ENCODE measurements at regions not wholly inside any gene's neighbourhood (a gene's known extent, or its start where the extent isn't known, plus 50 kb on each side); places are given as distances from the start of the nearest gene placed in this dataset.

DNA sequence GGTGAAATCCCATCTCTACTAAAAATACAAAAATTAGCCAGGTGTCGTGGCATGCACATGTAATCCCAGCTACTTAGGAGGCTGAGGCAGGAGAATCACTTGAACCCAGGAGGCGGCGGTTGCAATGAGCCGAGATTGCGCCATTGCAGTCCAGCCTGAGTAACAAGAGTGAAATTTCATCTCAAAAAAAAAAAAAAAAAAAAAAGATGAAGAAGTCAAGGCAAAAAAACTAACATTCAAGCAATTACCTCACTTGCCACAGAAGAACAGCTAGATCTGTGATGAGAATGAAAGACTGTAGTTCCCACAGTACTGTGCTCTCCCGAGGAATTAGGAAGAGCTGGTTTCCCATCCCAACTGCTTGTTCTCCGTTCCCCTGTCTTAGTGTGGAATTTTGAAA, 144.7 kb upstream of the ECI2 start:
- no peak for DNase-seq (ENCODE audit: low read depth, low spot score)
- ChIA-PET POLR2A (no interaction called here), CTCF (interaction anchor here (1.6 to 2.4 kb wide), 3 partner anchors 10 to 70 kb away, joined by 4 to 13 read pairs (median 7); no protein-coding TSS in a partner anchor)

DNA sequence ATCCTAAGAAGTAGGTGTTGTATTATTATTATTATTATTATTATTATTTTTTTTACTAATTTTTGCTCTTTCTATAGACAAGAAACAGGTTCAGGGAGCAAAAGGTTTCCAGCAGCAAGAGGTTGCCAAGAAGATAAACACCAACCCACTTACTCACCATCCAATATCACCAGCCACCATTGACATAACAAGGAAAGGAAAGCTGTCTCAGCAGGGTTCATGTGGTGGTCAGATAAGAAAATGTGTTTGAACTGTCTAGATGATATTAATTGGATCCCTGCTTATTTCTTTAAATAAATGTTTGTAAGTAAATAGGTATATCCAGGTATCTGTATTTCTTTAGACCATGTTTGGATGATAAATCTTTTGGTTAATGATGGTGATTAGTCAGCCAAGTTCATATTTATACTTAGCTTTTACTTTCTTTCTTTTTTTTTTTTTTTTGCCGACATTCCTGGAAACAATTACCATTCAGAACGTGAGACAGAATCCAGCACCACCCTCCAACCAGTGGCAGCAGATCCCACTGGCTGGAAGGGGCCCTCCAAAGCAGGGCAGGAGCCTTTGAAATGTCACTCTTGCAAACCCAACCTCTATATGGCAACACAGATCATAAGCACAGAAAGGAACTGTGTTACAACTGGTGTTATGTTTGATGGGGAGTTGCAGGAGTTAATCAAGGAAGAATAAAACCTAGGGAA, 139.2 kb upstream of the ECI2 start:
- CTCF ChIA-PET = no interaction called here
- no peak overlapping the region for H3K4me3 ChIP-seq (ENCODE audit: low read depth, low read length)
- TF ChIP-seq, protein P1, sequence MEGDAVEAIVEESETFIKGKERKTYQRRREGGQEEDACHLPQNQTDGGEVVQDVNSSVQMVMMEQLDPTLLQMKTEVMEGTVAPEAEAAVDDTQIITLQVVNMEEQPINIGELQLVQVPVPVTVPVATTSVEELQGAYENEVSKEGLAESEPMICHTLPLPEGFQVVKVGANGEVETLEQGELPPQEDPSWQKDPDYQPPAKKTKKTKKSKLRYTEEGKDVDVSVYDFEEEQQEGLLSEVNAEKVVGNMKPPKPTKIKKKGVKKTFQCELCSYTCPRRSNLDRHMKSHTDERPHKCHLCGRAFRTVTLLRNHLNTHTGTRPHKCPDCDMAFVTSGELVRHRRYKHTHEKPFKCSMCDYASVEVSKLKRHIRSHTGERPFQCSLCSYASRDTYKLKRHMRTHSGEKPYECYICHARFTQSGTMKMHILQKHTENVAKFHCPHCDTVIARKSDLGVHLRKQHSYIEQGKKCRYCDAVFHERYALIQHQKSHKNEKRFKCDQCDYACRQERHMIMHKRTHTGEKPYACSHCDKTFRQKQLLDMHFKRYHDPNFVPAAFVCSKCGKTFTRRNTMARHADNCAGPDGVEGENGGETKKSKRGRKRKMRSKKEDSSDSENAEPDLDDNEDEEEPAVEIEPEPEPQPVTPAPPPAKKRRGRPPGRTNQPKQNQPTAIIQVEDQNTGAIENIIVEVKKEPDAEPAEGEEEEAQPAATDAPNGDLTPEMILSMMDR (IDR thresholded peaks at IDR 0.05; ENCODE audit: insufficient read depth, low read length, missing control alignments) = no peak
- POLR2A ChIA-PET = no interaction called here
- no peak for DNase-seq (ENCODE audit: low read depth, low spot score)

More for the DNA sequence above, 144.7 kb upstream of the ECI2 start:
- TF ChIP-seq, protein P1 (IDR thresholded peaks at IDR 0.05; ENCODE audit: insufficient read depth, low read length, missing control alignments) = no peak
- no peak overlapping the region for H3K4me3 ChIP-seq (ENCODE audit: low read depth, low read length)

DNA sequence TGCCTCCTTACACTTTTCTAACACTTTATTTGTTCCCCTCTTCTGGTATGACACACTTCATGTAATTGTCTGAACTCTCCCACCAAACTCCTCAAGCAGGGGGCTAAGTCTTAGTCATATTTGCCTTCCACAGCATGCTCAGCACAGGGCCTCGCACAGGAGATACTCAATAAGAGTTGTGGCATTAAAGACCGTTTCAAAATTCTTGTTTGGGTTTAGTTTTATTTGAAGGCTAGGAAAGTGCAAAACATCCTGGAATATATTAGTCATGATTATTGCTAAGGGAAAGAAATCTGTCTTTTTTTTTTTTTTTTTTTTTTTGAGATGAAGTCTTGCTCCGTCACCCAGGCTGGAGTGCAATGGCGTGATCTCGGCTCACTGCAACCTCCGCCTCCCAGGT, 137.6 kb upstream of the ECI2 start:
- no peak for DNase-seq (ENCODE audit: low read depth, low spot score)
- ChIA-PET CTCF (no interaction called here), POLR2A (no interaction called here)
- H3K4me3 ChIP-seq (ENCODE audit: low read depth, low read length) = no peak overlapping the region
- TF ChIP-seq, protein P1 (IDR thresholded peaks at IDR 0.05; ENCODE audit: insufficient read depth, low read length, missing control alignments) = no peak

DNA sequence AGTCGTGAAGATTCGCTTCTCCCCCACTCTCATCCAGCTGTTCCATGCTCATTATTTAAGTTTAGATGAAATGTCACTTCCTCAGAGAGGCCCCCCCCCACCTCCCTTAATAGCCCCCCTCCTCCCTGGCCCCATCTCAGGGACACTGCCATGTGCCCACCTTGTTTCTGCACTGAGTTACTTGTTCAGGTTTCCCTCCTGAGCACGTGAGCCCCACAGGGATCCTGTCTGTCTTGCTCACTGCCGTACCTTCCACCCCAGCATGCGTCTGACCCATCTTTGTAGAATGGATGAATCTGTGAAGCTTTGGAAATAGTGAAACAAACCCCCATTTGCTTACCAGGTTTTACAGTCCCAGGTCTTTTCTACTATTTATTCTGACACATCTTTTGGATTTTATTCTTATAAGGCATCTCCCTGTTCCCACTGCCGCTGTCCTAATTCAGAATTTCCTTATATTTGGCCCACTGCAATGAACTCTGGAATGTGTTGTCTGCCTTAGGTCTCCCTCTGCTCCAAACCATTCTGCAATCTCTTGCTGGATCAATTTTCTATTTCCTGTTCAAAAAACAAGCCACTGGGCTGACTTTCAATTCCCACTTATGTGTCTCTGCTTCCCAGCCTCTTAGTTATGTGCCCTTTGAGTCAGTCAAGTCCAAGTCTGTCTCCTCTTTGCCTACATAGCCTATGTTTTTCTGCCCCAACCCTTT, 136.5 kb upstream of the ECI2 start:
- DNase-seq (ENCODE audit: low read depth, low spot score) = no peak
- H3K4me3 ChIP-seq (ENCODE audit: low read depth, low read length) = no peak overlapping the region
- ChIA-PET CTCF (no interaction called here), POLR2A (no interaction called here)
- TF ChIP-seq, protein P1 (IDR thresholded peaks at IDR 0.05; ENCODE audit: insufficient read depth, low read length, missing control alignments) = no peak

DNA sequence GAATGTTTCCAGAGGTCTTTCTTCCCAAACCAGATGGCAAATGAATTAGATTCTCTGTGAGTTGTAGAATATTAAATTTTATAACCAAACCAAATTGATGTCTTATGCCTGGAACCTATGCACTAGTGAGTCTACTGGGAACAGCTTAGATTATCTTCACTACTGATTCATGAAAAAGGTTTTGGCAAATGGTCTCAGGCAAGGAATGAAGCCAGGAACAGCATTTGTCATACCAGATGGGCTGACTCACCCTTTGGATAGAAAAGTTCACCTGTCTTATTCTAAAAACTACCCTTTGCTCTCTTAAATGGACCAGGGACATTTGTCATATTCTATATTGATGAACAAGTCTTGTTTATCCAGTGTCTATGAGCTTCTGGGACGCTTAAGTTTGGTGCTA, 135.4 kb upstream of the ECI2 start:
- CTCF ChIA-PET = no interaction called here
- DNase-seq (ENCODE audit: low read depth, low spot score) = no peak
- POLR2A ChIA-PET = no interaction called here
- TF ChIP-seq, protein P1 (IDR thresholded peaks at IDR 0.05; ENCODE audit: insufficient read depth, low read length, missing control alignments) = no peak
- no peak overlapping the region for H3K4me3 ChIP-seq (ENCODE audit: low read depth, low read length)

DNA sequence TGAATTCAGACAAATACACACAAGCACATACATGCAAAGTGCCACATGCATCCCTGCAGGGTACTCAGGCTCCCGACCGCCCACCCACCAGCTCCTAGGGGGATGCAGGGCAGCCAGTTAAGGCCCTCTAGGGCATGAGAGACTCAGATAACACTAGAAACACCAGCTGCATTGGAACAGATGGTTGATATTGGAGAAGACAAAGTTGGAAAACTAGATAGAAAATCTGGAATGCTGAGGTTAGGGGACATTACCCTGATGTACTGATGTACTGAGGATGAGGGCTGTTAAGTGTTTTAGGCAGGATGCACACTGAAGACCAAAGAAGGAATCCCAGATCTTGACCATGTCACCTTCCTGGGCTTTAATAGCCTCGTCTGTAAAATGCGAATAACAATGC, 134.6 kb upstream of the ECI2 start:
- DNase-seq (ENCODE audit: low read depth, low spot score) = no peak
- TF ChIP-seq, protein P1 (IDR thresholded peaks at IDR 0.05; ENCODE audit: insufficient read depth, low read length, missing control alignments) = no peak
- POLR2A ChIA-PET = no interaction called here
- CTCF ChIA-PET = no interaction called here
- H3K4me3 ChIP-seq (ENCODE audit: low read depth, low read length) = no peak overlapping the region
